HG03025 (cell line): ENCODE measurements at regions not wholly inside any gene's neighbourhood (a gene's known extent, or its start where the extent isn't known, plus 50 kb on each side); places are given as distances from the start of the nearest gene placed in this dataset.
"Not testable (repeated sequence)": the region's sequence is repeated elsewhere in the genome, so short reads cannot be mapped to it uniquely, and the experiment has no call there.

Source experiments
- ATAC-seq: cut with Tn5 transposase; IDR thresholded peaks from one replicate; pipeline ENCODE4 v1.9.1; 2021; ENCODE audit warnings: mild to moderate bottlenecking, moderate library complexity; ENCODE audit not compliant: unreplicated experiment, low FRiP score

GRCh38 chr5:63230754-63231153, 652.1 kb downstream of the LRRC70 start:
- ATAC-seq, result no peak

DNA sequence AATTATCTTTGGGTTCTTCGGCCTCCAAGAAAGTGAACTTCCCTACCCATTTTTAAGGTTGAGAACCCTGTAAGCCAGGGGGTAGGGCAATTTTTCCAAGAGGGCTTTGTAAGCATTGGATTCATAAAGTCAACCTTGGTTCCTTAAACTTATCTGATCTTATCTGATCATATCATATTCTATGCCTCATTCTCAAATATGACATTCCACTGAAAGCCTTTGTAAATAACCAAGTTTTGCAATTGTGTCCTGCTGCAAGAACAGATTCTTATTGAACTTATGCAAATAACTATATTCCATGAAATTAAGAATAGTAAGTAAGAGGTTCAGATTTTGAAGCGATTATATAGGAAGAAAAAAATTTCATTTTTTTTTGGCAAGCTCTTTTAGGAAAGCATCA, 649.5 kb downstream of the LRRC70 start:
- ATAC-seq, result no peak

GRCh38 chr5:63220244-63220643, 641.6 kb downstream of the LRRC70 start:
- no peak for ATAC-seq

- no peak for ATAC-seq
Observed at GRCh38 chr5:63217422-63217821, 638.8 kb downstream of the LRRC70 start.

GRCh38 chr5:63213256-63213655, 634.6 kb downstream of the LRRC70 start:
- ATAC-seq, result no peak

GRCh38 chr5:63211448-63212132, 633.0 kb downstream of the LRRC70 start:
- ATAC-seq, result no peak

- ATAC-seq, result no peak
Observed at GRCh38 chr5:63205976-63206375, 627.4 kb downstream of the LRRC70 start.

- no peak for ATAC-seq
Observed at GRCh38 chr5:63201738-63202137, 623.1 kb downstream of the LRRC70 start.

DNA sequence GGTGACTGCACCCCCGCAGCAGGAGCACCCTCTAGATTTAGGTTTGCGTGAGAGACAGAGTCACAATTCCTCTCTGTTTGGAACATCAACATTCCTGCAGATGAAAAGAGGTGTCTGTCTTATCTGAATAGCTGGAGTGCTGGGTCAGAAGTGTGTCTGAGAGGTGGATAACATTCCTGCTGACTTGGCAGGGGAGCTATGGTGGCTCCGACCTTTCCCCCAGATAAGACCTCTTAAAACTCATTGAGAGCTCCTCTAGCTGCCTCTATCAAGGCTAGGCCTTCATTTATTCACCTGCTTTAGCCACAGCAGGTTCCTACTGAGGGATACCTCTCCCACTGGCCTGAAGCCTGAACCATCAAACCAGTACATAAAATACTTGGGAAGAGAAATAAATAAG, 615.5 kb downstream of the LRRC70 start:
- ATAC-seq, result no peak

DNA sequence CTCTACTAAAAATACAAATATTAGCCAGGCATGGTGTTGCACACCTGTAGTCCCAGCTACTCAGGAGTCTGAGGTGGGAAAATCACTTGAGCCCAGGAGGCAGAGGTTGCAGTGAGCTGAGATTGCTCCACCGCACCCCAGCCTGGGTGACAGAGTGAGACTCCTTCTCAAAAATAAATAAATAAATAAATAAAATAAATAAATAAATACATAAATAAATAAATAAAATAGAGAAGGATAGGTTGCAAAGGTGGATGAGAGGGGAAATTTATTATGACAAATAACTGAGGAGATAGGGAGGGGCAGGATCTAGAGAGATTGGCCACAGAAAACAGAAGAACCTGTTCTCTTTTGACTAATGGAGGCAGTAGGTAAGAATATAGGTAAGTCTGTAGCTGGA, 601.6 kb downstream of the LRRC70 start:
- not testable (repeated sequence) for ATAC-seq

GRCh38 chr5:63175850-63176249, 597.2 kb downstream of the LRRC70 start:
- ATAC-seq, result no peak

DNA sequence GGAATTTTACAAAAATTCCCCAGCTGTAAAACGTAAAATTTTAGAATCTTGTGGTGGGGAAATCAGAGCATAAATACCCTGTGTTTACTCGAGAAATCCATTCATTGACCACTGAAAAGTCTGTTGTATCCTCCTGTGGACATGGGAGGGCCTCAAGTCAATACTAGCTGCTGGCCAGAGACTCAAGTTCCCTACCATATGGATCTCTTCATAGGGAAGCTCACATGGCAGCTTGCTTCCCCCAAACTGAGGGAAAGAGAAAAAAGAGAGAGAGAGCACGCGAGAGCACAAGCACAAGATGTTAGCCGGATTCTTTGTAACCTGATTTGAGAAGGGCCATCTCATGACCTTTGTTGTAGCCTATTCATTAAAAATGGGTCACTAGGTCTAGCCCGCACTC, 591.9 kb downstream of the LRRC70 start:
- ATAC-seq, result no peak

DNA sequence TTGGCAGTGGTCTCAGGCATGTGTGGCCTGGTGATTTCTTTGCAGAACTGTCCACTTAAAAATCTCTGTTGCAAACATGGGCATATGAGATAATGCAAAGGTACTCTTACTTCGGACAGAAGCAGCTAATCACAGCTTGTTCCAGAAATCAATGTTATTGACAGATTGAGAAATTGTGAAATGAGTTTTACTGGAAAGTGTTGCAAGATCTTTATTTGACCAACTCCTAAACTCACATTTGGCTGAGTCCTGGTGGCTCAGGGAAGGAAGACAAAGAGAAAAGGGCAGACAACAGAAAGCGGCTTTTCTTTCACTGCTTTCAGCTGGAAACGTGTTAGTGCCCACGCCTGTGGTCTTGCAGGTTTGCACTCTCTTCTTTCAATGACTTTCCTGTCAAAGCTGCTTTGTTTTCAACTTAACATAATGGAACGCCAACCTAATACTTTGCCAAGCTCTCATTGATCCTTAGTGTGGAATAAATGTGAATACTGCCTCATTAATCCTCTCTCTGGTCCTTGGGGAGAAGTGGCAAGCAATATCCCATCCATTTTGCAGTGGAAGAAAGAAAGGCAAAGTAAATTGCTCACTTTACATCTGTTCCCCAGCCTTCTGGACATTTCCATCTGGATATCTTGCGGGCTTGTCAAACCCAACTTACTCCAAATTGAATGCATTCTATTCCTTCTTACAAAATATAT, 586.4 kb downstream of the LRRC70 start:
- no peak for ATAC-seq

GRCh38 chr5:63164339-63164738, 585.7 kb downstream of the LRRC70 start:
- no peak for ATAC-seq

GRCh38 chr5:63155310-63155631, 576.7 kb downstream of the LRRC70 start:
- no peak for ATAC-seq

- no peak for ATAC-seq
Observed at GRCh38 chr5:63154476-63155309, 576.1 kb downstream of the LRRC70 start.

GRCh38 chr5:63152871-63153270, 574.3 kb downstream of the LRRC70 start:
- ATAC-seq, result no peak

- no peak for ATAC-seq
Observed at GRCh38 chr5:63145167-63145566, 566.5 kb downstream of the LRRC70 start.

DNA sequence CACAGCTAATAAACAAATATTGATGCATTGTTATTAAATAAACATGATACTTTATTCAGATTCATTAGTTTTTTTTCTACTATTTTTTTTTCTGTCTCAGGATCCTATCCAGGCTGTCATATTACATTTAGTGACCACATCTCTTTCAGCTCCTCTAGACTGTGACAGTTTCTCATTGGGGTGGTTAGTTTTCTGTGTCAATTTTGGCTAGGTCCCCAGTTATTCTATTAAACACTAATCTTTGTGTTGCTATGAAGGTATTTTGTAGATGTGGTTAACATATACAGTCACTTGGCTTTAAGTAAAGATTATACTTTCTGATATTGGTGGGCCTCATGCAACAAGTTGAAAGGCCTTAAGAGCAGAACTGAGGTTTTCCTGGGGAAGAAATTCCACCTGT, 563.0 kb downstream of the LRRC70 start:
- no peak for ATAC-seq

DNA sequence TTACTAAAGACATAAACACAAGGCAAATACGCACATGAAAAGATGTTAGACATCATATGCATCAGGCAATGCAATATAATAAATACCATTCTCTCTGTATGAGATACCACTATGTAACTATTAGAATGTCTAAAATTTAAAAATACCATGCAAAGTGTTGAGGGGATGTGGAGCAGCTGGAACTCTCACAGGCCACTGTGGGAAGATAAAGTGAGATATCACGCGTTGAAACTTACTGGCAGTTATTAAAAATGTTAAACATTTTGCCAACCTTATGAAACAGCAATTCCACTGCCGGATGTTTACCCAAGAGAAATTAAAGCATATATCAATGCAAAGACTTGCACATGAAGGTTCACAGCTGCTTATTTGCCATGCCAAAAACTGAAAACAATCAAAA, 556.7 kb downstream of the LRRC70 start:
- no peak for ATAC-seq

DNA sequence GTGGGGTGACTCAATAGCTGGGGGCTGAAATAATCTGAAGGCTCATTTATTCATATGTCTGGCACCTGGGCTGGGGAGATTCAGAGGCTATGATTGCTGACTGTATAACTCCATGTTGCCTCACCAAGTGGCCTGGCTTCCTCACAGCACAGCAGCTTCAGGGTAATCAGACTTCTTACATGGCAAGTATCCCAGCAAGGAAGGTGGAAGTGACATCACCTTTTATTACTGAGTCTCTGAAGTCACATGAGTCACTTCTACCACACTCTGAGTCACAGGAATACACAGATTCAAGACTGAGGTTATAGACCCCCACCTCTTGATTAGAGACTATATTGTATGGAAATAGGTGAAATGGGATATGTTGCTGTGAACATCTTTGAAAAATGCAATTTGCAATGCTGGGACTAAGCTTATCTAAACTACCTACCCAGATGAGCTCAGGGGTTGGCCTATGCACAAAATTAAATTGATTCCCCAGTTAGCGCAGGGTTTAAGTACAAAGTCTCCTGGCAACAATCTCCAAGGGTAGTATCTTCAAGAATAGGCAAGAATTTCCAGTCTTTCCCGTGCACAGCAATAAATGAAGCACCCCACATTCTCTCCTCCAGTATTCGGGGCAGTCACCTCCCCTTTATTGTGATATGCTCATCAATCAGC, 553.1 kb downstream of the LRRC70 start:
- no peak for ATAC-seq
